KOPT-K1 (cell line): ENCODE measurements at regions not wholly inside any gene's neighbourhood (a gene's known extent, or its start where the extent isn't known, plus 50 kb on each side); places are given as distances from the start of the nearest gene placed in this dataset.

Experiments used
- H3K27ac ChIP-seq: fragments of 200-600 bp; sonication (generic); 2 replicates; pipeline ENCODE4 v1.5.1; 2016; ENCODE audit warnings: antibody characterized with exemption, mild to moderate bottlenecking, low read depth, low read length; ENCODE audit not compliant: poor library complexity, severe bottlenecking
- H3K36me3 ChIP-seq: fragments of 200-600 bp; sonication (generic); 2 replicates; pipeline ENCODE4 v1.5.1; 2017; ENCODE audit warnings: antibody characterized with exemption, mild to moderate bottlenecking, low read length, moderate library complexity; ENCODE audit not compliant: insufficient read depth
- H3K9me3 ChIP-seq: fragments of 200-600 bp; sonication (generic); 2 replicates; pipeline ENCODE4 v1.5.1; 2017; ENCODE audit warnings: antibody characterized with exemption, low read length, mild to moderate bottlenecking; ENCODE audit not compliant: insufficient read depth, poor library complexity, severe bottlenecking

DNA sequence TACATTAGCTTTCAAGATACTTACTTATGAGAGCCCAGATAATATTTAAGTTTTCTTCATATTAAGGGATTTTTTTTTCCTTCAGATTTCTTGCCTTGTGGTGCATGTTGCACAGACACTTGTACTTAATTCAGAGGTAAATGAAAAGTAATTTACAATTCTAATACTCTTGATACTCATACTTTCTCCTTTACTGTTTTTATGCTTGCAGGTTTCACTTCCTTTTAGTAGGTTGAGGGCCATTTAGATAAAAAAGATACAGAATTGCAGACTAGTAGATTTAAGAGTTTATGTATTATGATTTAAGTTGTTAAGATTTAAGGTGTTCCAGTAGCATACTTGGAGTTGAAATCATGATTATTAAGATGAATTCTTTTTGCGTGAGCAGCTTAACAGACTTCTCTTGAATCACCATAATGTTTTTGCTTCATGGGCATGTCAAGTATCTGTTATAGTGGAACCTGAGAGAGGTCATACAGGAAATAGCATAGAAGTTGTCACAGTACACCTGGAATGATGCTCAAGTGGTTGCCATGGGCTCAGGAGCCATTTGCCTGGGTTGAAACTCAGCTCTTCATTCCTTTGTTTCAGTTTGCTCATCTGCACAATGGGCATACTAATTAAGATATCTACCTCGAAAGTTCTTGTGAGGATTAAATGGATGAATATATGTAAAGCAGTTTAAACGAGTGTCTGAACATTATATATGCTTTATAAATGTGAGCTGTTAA, 174.8 kb upstream of the PRPS1L1 start:
- Histone ChIP-seq H3K9me3 (no peaks in the 10 kb centered on the region), H3K27ac (no peak overlapping the region), H3K36me3 (no peaks in the 10 kb centered on the region)

DNA sequence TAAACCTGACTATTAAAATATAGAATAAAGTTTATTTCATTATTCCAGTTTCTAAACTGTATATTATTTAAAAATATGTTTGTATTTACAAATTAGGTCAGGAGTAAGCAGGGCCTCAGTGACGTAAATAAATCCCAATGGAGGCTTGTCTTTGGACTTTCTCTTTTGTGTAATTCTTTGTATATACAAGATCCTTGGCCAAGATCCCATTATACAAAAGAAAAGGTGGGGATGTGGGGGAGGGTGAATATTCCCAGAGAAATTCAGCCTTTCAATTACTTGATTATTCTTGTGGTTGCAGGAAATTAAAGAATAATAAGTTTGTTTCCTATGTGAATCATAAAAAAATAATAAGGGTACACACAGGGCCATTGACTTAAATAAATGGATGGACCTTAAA, 178.7 kb upstream of the PRPS1L1 start:
- no peak overlapping the region for H3K27ac ChIP-seq
- H3K9me3 ChIP-seq: no peaks in the 10 kb centered on the region
- no peaks in the 10 kb centered on the region for H3K36me3 ChIP-seq

DNA sequence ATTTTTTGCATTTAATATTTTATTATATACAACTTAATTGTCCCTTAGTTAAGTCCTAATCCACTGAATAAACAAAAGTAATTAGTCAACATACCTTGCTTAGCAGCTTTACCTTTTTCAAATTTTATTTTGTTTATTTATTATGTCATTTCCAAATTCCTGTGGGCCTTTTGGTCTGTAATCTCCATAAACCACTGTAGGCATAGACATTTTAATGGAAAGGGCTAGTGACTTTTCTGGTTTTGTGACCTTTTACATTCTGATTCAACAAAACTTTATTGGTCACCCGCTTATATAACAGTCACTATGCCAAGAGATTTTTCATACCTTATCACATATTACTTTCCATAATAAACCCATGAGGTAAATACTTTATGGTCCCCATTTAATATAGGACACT, 181.3 kb upstream of the PRPS1L1 start:
- no peaks in the 10 kb centered on the region for H3K36me3 ChIP-seq
- no peaks in the 10 kb centered on the region for H3K9me3 ChIP-seq
- no peak overlapping the region for H3K27ac ChIP-seq

DNA sequence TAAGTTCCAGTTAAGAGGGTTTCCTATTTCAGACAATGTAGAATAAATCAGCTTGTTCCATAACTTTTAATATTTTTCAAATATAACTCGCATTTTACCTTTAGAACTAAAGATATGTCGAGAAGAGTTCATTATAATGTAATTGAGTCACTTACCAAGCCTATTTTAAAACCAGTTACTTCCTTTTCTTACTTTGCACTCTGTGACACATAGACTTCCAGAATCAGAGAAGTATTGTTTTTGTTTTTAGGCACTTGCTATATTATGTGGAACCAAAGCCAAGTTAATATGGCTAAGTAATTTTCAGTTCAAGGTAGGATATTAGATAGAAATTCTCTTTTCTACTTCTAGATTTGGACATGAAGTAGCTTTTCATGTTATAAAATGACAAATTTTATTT, 182.7 kb upstream of the PRPS1L1 start:
- Histone ChIP-seq H3K36me3 (no peaks in the 10 kb centered on the region), H3K27ac (no peak overlapping the region), H3K9me3 (no peaks in the 10 kb centered on the region)

DNA sequence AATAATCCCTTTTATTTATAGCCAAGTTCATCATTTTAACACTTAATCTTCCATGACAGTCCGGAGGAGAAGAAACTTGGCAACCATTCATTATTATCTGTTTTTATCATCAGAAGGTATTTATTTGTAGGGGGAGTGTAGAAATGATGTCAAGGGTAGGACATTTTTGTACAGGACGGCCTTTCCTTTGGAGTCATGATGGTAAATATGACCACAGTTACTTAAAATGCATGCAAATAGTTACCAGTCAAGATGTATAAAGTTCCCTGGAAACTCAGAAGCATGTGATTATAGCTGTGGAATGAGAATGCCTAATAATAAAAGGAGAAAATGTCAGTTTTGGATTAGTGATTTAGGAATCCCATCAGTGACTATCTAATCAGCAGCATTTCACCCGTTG, 183.1 kb upstream of the PRPS1L1 start:
- Histone ChIP-seq H3K36me3 (no peaks in the 10 kb centered on the region), H3K27ac (no peak overlapping the region), H3K9me3 (no peaks in the 10 kb centered on the region)

DNA sequence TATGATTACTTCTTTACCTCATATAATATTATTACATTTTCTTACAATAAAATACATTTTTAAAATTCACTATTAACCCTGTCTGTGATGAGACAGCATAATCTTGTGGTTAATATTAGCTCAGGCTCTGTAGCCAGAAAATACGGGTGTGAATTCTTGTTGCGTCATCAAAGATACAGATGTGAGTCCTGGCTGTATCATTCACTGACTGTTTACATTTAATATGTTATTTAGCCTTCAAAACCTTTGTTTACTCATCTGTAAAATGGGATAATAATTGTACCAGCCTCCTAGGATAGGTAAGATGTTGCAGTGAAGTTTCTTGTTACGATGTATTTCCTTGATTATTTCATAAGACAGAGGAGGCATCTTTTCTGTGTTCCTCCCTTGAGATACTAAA, 184.7 kb upstream of the PRPS1L1 start:
- Histone ChIP-seq H3K9me3 (no peaks in the 10 kb centered on the region), H3K36me3 (no peaks in the 10 kb centered on the region), H3K27ac (no peak overlapping the region)

DNA sequence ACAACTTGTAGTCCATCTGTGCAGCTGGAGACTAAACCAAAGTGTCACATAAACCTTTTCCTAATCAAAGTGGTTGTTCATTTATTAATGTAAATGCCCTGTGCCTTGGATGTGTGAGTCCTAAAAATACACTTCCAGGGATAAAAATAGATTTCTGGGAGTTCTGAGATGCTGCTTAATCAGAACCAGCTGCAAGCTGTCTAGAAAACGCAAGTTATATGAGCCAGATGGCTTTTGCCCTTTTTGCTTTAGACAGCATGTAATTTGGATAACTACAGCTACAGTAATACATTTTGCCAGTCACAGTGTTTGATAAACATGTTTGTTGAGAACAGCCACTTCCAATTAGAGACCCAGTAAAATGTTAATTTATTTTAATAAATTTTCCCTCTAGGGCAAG, 185.1 kb upstream of the PRPS1L1 start:
- no peaks in the 10 kb centered on the region for H3K9me3 ChIP-seq
- no peaks in the 10 kb centered on the region for H3K36me3 ChIP-seq
- no peak overlapping the region for H3K27ac ChIP-seq

DNA sequence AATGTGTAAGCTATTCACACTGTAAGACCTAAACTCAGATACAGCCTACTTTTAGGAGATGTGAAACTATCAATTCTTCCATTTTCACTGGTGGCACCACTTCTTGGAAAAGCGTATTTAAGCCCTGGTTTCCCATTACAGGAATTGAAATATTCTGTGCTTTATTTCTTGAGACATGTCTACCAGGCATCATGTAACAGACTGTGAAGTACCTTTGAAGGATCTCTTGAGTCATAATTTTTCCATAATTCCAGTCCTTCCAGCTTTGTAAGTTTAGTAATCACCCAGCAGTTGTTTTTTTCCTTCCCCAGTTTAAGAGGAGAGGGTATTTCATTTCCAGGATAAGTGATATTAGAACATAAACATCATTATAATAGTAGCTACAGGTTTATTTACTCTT, 186.0 kb upstream of the PRPS1L1 start:
- no peaks in the 10 kb centered on the region for H3K36me3 ChIP-seq
- H3K27ac ChIP-seq: no peak overlapping the region
- H3K9me3 ChIP-seq: no peaks in the 10 kb centered on the region

DNA sequence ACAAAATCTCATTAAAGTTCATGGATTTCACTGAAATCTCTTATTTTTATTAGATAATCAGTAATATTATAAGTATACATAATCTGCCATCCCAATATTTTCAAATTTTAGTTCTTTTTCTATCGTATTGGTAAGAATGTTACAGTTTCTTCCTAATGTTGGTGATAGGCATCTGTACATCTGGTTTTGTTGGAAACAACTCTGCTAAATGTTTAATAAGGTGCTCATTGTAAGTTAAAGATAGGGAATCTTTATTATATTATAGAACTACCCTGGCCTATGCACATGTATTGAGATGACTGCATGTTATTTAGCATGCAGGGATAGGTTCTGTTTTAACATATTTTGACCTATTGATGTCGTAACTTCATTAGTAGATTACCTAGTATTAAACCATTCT, 188.6 kb upstream of the PRPS1L1 start:
- Histone ChIP-seq H3K36me3 (no peaks in the 10 kb centered on the region), H3K9me3 (no peaks in the 10 kb centered on the region), H3K27ac (no peak overlapping the region)

DNA sequence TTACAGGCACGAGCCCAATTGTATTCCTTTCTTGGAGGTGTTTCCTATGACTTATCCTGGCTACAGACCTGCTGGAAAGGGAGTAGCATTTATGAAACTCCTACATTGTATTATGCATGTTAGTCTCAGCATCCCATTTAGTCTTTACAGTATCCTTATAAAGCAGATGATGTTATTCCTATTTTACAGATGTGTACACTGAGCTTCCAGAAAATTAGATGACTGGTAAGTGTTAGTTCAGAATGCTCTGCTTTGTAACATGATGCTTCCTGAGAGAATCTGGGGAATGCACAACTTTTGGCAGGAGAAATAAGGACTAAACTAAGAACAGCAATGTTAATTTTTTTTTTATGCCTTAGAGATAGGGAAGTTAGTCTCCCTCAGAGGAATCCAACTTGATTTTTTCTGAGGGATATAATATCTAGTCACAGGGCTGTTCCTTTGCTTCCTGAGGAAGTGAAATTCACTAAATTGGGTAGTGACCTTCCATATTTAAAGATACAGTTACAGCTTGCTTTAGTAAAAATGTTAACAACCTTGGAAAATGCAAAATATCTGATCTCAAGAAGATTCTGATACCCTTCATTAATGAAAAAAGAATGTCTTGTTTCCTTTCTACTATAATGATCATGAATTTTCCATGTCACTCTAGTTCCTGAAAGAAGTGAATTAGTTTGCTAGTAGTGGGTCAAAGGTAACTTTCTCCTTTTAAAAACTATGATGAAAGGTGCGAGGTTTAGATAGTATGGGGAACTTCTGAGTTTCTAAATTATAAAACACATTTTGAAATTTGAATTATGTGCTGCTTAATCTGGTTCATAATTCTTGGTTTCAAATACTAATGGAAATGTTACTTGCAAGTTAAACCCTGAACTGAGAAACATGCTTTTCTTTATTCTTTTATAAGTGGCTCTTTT, 194.0 kb upstream of the PRPS1L1 start:
- Histone ChIP-seq H3K36me3 (no peaks in the 10 kb centered on the region), H3K27ac (no peak overlapping the region)

DNA sequence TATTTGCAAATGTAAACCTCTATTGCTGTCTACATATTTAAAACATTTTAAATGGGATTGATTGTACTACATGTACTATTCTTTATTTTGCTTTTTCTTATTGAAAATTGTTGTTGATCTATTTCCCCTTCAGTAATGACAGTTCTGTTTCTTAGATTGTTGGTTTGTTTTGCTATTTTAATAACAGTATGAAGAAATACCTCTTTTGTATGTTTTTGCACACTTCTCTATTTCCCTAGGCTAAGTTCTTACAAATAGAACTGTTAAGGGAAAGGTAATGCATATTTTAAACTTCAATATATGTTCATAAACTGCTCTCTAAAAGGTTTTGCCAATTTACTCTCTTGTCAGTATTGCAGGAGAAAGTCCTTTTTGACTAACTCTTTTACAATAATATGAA, 195.0 kb upstream of the PRPS1L1 start:
- Histone ChIP-seq H3K36me3 (no peaks in the 10 kb centered on the region), H3K9me3 (no peaks in the 10 kb centered on the region), H3K27ac (no peak overlapping the region)

More for the DNA sequence above, 194.0 kb upstream of the PRPS1L1 start:
- H3K9me3 ChIP-seq: no peaks in the 10 kb centered on the region

DNA sequence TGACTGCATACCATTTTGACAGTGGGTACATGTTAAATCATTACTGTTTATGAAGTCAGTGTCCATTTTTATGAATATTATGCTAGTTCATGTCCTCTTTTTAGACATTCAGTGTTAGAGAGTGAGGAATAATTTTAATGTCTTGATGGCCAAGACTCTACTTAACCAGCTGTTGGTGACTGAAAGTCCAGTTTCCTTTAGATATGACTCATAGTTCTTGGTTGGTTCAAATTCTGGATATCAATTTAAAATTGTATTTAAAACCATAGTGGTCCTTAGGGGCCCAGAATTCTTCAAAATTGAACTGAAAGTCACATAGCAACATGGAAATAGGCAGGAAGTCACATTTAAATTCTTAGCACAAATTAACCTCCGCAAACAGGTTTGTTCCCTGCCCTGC, 196.5 kb upstream of the PRPS1L1 start:
- no peak overlapping the region for H3K27ac ChIP-seq
- H3K9me3 ChIP-seq: no peaks in the 10 kb centered on the region
- no peaks in the 10 kb centered on the region for H3K36me3 ChIP-seq

DNA sequence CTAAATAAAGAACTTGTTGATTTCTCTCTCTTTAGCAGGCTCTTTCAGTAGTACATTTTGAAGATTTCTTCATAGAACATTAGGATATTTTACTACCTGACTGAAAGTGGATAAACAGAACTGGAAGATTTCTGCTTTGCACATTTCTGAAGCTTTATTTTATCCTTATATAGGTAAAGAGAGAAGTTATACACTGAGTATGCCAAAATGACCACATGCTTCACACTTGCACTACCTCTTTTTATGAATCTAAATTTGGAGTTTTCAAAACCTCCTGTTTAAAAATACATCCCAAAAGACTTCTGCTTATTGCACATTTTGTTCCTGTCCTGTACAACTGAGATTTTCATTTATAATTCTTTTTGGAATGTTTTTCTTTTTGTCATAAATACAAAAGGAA, 197.4 kb upstream of the PRPS1L1 start:
- Histone ChIP-seq H3K27ac (no peak overlapping the region), H3K36me3 (no peaks in the 10 kb centered on the region), H3K9me3 (no peaks in the 10 kb centered on the region)

DNA sequence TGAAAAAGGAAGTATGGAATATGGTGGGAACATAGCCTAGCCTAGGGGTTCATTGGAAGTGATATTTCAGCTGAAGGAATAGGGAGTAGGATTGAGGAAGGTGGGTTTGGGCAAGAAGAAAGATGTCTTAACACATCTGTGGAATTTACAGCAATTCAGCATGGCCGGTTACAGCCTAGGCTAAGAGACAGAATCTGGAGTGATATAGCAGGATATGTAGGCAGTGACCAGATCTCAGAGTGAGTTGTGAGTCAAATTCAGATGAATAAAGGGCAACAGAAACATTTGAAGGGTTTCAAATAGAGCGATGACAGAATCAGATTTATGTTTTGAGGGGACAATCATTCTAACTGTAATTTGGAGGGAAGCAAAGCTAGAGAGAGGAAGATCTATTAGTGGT, 199.0 kb upstream of the PRPS1L1 start:
- no peaks in the 10 kb centered on the region for H3K9me3 ChIP-seq
- no peaks in the 10 kb centered on the region for H3K36me3 ChIP-seq
- H3K27ac ChIP-seq: no peak overlapping the region

DNA sequence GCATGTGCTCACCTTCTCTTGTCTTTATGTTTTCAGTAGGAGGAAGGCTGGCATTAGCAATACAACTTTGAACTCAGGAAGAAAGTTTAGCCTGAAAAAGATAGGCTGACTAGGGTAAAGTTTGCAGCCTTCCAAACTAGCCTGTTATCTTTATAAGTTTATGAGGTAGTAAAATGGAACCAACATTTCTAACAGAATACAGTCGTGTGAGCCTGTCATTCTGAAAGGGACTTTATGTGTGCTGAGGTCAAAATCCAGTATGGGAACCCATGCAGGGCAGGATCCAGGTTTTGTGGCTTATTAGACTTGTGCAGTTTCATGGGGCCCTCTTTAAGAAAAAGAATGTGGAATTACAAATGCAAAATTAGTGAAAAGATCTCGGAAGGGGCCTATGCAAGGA, 201.0 kb upstream of the PRPS1L1 start:
- Histone ChIP-seq H3K27ac (no peak overlapping the region), H3K36me3 (no peaks in the 10 kb centered on the region), H3K9me3 (no peaks in the 10 kb centered on the region)

DNA sequence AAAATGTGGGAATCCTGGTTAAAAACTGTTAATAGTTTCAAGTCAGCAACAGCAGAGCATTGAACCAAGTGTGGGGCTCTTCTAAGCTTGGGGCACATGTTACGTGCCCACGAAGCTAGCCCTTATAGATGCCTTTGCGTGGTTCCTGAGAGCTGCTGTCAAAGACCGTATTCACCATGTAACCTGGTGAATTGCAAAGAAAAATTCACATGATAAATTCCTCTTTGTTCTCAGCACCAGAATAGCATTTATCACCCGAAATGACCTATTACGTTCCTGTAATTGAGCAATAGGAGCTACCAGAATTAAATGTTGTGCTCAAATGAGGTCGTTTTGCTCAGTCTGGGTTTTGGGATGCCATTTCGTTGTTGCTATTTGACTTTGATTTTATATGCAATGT, 202.6 kb upstream of the PRPS1L1 start:
- H3K27ac ChIP-seq: no peak overlapping the region
- no peaks in the 10 kb centered on the region for H3K9me3 ChIP-seq
- no peaks in the 10 kb centered on the region for H3K36me3 ChIP-seq
